Left lung (tissue), 4 donors: ENCODE measurements at regions not wholly inside any gene's neighbourhood (a gene's known extent, or its start where the extent isn't known, plus 50 kb on each side); places are given as distances from the start of the nearest gene placed in this dataset.

ENCODE experiments used
- ATAC-seq: fragments of 200-7000 bp; cut with Tn5 transposase; one replicate; pipeline ENCODE4 v1.9.1; 2020; ENCODE audit warnings: moderate library complexity
- DNase-seq, 4 donors: peaks; one replicate each; pipeline ENCODE4 v3.0.0-alpha.2; 2013 to 2020
- H3K27ac ChIP-seq, 2 donors: fragments of 200-600 bp; sonication (generic) in 1 of 2; one replicate each; pipeline versions ENCODE4 v1.5.0 to v1.8.0; 2020 to 2021
- H3K27me3 ChIP-seq, 2 donors: fragments of 200-600 bp; sonication (generic) in 1 of 2; one replicate each; pipeline versions ENCODE4 v1.5.0 to v1.8.0; 2020 to 2021
- H3K36me3 ChIP-seq, 2 donors: fragments of 200-600 bp; sonication (generic) in 1 of 2; one replicate each; pipeline versions ENCODE4 v1.5.0 to v1.8.0; 2020 to 2021
- H3K4me1 ChIP-seq, 2 donors: fragments of 200-600 bp; one replicate each; pipeline ENCODE4 v1.8.0; 2021
- H3K4me3 ChIP-seq, 2 donors: fragments of 200-600 bp; sonication (generic) in 1 of 2; one replicate each; pipeline versions ENCODE4 v1.5.0 to v1.8.0; 2020 to 2021; ENCODE audit warnings: mild to moderate bottlenecking in 1 of 2
- H3K9me3 ChIP-seq, 2 donors: fragments of 200-600 bp; sonication (generic) in 1 of 2; one replicate each; pipeline versions ENCODE4 v1.5.0 to v1.8.0; 2020 to 2021
- intact Hi-C, 2 donors: fragments of 100-400 bp; cut with DNase I; formaldehyde crosslinking; loops; one replicate each; pipeline versions ENCODE4 v1.11.2 to v1.14.2; 2022
- TF ChIP-seq, protein P1 (sequence below), 2 donors: fragments of 200-600 bp; sonication (generic) in 1 of 2; IDR thresholded peaks; one replicate each; pipeline versions ENCODE4 v1.5.0 to v1.8.0; 2021; ENCODE audit warnings: antibody characterized with exemption in 2 of 2
- donor health status: DM: no; HTN: yes; CAD: no.
- donor health status: DM: no; HTN: no; CAD: no.

DNA sequence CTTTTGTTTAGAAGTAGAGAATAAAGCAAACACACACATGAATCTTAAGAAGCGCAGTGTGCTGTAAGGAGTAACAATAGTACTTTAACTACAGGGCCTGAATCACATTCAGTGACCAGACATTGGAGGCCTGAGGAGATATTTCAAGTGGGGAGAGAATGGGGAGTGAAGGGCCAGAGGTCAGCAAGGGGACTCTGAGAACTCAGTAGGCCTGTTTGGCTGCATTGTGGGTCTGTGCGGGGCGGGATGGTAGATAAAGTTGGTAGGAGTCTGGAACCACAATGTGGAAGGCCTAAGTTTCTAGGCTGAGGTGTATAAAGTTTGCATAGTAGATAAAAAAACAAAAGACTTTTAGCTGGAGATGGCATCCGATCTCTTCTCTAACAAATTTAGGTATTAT lies 52.7 kb upstream of the WLS start:
- H3K27me3 ChIP-seq: no peaks in the 10 kb centered on the region
- H3K9me3 ChIP-seq: no peaks in the 10 kb centered on the region
- no peak for ATAC-seq
- intact Hi-C loops: no loop called here
- no peak overlapping the region for H3K4me3 ChIP-seq
- TF ChIP-seq, protein P1, sequence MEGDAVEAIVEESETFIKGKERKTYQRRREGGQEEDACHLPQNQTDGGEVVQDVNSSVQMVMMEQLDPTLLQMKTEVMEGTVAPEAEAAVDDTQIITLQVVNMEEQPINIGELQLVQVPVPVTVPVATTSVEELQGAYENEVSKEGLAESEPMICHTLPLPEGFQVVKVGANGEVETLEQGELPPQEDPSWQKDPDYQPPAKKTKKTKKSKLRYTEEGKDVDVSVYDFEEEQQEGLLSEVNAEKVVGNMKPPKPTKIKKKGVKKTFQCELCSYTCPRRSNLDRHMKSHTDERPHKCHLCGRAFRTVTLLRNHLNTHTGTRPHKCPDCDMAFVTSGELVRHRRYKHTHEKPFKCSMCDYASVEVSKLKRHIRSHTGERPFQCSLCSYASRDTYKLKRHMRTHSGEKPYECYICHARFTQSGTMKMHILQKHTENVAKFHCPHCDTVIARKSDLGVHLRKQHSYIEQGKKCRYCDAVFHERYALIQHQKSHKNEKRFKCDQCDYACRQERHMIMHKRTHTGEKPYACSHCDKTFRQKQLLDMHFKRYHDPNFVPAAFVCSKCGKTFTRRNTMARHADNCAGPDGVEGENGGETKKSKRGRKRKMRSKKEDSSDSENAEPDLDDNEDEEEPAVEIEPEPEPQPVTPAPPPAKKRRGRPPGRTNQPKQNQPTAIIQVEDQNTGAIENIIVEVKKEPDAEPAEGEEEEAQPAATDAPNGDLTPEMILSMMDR (IDR thresholded peaks at IDR 0.05): no peak
- no peaks in the 10 kb centered on the region for H3K36me3 ChIP-seq
- no peak for DNase-seq
- no peaks in the 10 kb centered on the region for H3K4me1 ChIP-seq
- no peak overlapping the region for H3K27ac ChIP-seq

DNA sequence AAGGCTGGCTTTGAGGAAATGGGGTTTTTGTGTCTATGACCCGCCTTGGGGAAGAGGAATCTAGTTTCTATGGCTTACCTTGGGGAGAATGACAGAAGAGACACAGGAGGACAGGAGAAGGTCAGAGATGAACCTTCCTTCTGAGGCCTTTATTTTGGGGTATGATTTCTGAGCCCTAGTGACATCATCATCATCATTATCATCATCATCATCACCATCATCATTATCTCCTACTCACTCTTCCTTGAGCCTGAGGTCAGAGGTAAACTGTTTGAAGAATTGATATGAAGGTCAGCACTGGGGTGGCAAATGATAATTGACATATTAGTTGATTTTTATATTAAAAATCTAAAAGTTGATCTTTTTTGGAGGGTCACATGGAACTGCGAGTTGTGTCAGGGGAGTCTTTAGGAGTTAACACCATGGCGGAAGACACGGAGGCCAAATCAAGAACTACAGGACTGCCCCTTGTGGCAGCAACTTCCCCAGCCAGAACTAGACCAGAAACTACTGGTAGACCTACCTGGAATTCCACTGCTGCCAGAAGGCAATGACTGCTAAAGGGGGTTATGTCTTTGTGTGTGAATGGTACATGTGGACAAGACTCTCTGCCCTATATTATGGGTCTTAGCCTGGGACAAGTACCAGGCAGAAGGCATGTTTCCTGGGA lies 49.8 kb upstream of the WLS start:
- H3K9me3 ChIP-seq: no peaks in the 10 kb centered on the region
- intact Hi-C loops: no loop called here
- no peak overlapping the region for H3K27ac ChIP-seq
- H3K4me3 ChIP-seq: no peak overlapping the region
- no peaks in the 10 kb centered on the region for H3K36me3 ChIP-seq
- ATAC-seq: no peak
- no peaks in the 10 kb centered on the region for H3K27me3 ChIP-seq
- TF ChIP-seq, protein P1 (IDR thresholded peaks at IDR 0.05): no peak
- no peak for DNase-seq
- H3K4me1 ChIP-seq: no peaks in the 10 kb centered on the region
